ENCODE measurements at regions not wholly inside any gene's neighbourhood (a gene's known extent, or its start where the extent isn't known, plus 50 kb on each side); places are given as distances from the start of the nearest gene placed in this dataset.
"Not testable (repeated sequence)": the region's sequence is repeated elsewhere in the genome, so short reads cannot be mapped to it uniquely, and the experiment has no call there.

DNA sequence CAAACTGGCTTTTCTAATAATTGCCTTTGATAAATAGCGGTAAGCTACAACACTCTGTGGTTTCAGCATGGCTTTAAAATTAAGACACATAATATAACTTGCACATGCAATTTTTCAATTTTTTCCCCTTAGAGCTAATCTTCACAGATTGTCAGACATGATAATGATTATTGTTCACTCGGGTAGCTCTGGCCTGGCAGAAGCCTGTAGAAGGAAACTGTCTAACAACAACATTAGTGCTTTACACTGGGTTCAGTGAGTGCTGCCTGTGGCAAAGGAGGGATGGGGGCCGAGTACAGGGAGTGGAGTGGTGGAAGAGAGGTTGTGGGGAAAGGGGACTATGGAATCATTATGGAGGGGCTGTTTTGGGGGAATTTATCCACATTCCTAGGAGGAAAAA, 67.2 kb upstream of the AUTS2 start:
- no peak for DNase-seq
- intact Hi-C loops (cut with micrococcal nuclease) = no loop called here

GRCh38 chr7:69534461-69535041, 63.7 kb upstream of the AUTS2 start:
- Histone ChIP-seq H3K27me3 (ENCODE audit: low read depth) (peaks cover 55% of the 10 kb centered on the region), H3K4me3 (no peak overlapping the region), H3K36me3 (no peaks in the 10 kb centered on the region), H3K27ac (replicated peaks) (no peak overlapping the region), H3K9me3 (replicated peaks) (no peaks in the 10 kb centered on the region), H3K4me1 (no peaks in the 10 kb centered on the region)
- TF ChIP-seq, protein P1, sequence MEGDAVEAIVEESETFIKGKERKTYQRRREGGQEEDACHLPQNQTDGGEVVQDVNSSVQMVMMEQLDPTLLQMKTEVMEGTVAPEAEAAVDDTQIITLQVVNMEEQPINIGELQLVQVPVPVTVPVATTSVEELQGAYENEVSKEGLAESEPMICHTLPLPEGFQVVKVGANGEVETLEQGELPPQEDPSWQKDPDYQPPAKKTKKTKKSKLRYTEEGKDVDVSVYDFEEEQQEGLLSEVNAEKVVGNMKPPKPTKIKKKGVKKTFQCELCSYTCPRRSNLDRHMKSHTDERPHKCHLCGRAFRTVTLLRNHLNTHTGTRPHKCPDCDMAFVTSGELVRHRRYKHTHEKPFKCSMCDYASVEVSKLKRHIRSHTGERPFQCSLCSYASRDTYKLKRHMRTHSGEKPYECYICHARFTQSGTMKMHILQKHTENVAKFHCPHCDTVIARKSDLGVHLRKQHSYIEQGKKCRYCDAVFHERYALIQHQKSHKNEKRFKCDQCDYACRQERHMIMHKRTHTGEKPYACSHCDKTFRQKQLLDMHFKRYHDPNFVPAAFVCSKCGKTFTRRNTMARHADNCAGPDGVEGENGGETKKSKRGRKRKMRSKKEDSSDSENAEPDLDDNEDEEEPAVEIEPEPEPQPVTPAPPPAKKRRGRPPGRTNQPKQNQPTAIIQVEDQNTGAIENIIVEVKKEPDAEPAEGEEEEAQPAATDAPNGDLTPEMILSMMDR (IDR thresholded peaks at IDR 0.05; ENCODE audit: borderline replicate concordance) = no peak
- intact Hi-C loops (cut with micrococcal nuclease) = no loop called here
- DNase-seq = no peak

More for the DNA sequence above, 67.2 kb upstream of the AUTS2 start:
- H3K27ac ChIP-seq (replicated peaks) = no peak overlapping the region
- H3K4me1 ChIP-seq = no peaks in the 10 kb centered on the region
- H3K9me3 ChIP-seq (replicated peaks) = no peaks in the 10 kb centered on the region
- TF ChIP-seq, protein P1 (IDR thresholded peaks at IDR 0.05; ENCODE audit: borderline replicate concordance) = no peak
- H3K36me3 ChIP-seq = no peaks in the 10 kb centered on the region
- no peak overlapping the region for H3K4me3 ChIP-seq
- H3K27me3 ChIP-seq (ENCODE audit: low read depth) = peaks cover 42% of the 10 kb centered on the region

DNA sequence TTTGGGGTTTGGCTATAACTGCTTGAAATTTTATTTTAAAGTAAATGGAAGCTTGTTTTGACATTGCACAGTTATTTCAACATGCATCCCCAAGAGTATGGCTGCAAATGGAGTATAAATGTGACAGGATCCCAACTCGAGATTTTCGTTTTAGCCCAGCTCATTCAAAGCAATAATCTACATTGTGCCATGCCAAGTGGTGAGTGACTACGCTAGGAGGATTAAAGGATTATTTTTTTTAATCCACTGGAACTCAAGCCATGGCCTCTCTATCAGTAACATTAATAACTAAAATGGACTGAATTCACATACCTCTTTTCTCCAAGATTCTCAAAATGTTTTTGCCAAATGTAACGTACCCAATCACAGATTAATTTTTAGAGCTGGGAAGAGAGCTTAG, 60.6 kb upstream of the AUTS2 start:
- H3K9me3 ChIP-seq (replicated peaks) = peaks cover 15% of the 10 kb centered on the region
- TF ChIP-seq, protein P1 (IDR thresholded peaks at IDR 0.05; ENCODE audit: borderline replicate concordance) = no peak
- H3K4me1 ChIP-seq = no peaks in the 10 kb centered on the region
- intact Hi-C loops (cut with micrococcal nuclease) = no loop called here
- no peaks in the 10 kb centered on the region for H3K36me3 ChIP-seq
- H3K4me3 ChIP-seq = no peak overlapping the region
- no peak overlapping the region for H3K27ac ChIP-seq (replicated peaks)
- no peak for DNase-seq
- peaks cover 79% of the 10 kb centered on the region for H3K27me3 ChIP-seq (ENCODE audit: low read depth)

DNA sequence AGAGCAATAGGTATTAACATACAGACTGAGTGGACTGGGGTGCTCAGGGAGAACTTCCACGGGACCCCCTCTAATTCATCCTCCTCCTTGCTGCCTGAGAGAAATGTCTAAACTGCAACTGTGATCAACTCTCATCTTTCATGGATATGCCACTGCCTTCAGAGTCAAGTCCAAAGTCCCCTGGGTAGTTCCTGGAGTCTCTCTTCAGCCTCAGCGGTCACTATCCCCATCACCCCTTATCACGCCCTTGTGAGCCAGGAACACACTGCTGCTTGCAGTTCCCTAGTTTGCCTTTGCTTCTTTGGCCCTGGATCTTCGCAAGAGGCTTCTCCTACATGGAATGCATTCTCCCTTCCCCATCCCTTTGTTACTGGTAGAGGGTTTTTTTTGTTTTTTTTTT, 58.7 kb upstream of the AUTS2 start:
- no peak for DNase-seq
- Histone ChIP-seq H3K4me1 (no peaks in the 10 kb centered on the region), H3K36me3 (no peaks in the 10 kb centered on the region), H3K9me3 (replicated peaks) (peaks cover 15% of the 10 kb centered on the region), H3K4me3 (no peak overlapping the region), H3K27me3 (ENCODE audit: low read depth) (peaks cover 80% of the 10 kb centered on the region), H3K27ac (replicated peaks) (no peak overlapping the region)
- intact Hi-C loops (cut with micrococcal nuclease) = no loop called here
- TF ChIP-seq, protein P1 (IDR thresholded peaks at IDR 0.05; ENCODE audit: borderline replicate concordance) = no peak

DNA sequence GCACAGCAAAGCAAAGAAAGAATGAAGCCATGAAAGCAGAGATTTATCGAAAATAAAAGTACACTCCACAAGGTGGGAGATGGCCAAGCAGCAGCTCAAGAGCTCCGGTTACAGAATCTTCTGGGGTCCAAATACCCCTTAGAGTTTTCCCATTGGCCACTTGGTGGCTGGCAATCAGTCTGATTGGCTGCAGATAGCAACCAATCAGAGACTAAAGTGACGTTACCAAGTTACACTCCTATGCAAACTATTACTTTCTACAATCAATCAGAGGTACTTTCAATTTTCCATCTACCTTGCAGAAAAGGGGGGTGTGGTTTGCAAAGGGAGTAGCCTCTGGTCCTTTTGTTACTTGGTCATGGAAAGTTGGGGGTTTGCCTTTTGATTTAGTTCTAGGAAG, 58.0 kb upstream of the AUTS2 start:
- Histone ChIP-seq H3K27me3 (ENCODE audit: low read depth) (peaks cover 79% of the 10 kb centered on the region), H3K9me3 (replicated peaks) (peaks cover 15% of the 10 kb centered on the region), H3K4me3 (no peak overlapping the region), H3K4me1 (no peaks in the 10 kb centered on the region), H3K36me3 (no peaks in the 10 kb centered on the region), H3K27ac (replicated peaks) (no peak overlapping the region)
- no peak for DNase-seq
- intact Hi-C loops (cut with micrococcal nuclease) = no loop called here
- TF ChIP-seq, protein P1 (IDR thresholded peaks at IDR 0.05; ENCODE audit: borderline replicate concordance) = no peak

DNA sequence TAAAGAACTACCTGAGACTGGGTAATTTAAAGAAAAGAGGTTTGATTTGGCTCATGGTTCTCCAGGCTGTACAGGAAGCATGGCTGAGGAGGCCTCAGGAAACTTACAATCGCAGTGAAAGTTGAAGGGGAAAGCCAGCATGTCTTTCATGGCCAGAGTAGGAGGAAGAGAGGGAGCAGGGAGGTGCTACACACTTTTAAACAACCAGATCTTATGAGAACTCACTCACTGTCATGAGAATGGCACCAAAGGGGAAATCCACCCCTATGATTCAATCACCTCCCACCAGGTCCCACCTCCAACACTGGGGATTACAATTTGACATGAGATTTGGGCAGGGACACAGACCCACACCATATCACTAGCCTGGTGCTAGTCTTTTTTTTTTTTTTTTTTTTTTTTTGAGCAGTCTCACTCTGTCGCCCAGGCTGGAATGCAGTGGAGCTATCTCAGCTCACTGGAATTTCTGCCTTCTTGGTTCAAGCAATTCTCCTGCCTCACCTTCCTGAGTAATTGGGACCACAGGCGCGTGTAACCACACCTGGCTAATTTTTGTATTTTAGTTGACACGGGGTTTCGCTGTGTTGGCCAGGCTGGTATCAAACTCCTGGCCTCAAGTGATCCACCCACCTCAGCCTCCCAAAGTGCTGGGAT, 56.4 kb upstream of the AUTS2 start:
- H3K27ac ChIP-seq (replicated peaks); intact Hi-C loops (cut with micrococcal nuclease); H3K4me3 ChIP-seq; H3K36me3 ChIP-seq; DNase-seq; H3K4me1 ChIP-seq: not testable (repeated sequence)
- peaks cover 64% of the 10 kb centered on the region for H3K27me3 ChIP-seq (ENCODE audit: low read depth)
- peaks cover 15% of the 10 kb centered on the region for H3K9me3 ChIP-seq (replicated peaks)
